ENCODE measurements at regions not wholly inside any gene's neighbourhood (a gene's known extent, or its start where the extent isn't known, plus 50 kb on each side); places are given as distances from the start of the nearest gene placed in this dataset.

- no peak for DNase-seq (ENCODE audit: low read depth in 1 of 2, low spot score in 1 of 2)
- Histone ChIP-seq H3K27ac (replicated peaks) (no peak overlapping the region), H3K27me3 (ENCODE audit: insufficient read depth, poor library complexity, severe bottlenecking) (no peaks in the 10 kb centered on the region), H3K4me3 (replicated peaks; ENCODE audit: insufficient read depth, low read length) (no peak overlapping the region)
- TF ChIP-seq POLR2AphosphoS5 (IDR thresholded peaks at IDR 0.05; ENCODE audit: low read depth), result no peak
- TF ChIP-seq GABPA (IDR thresholded peaks at IDR 0.05; ENCODE audit: low read depth), result no peak
- no peak for TF ChIP-seq SPI1 (IDR thresholded peaks at IDR 0.05; ENCODE audit: borderline replicate concordance, low read depth)
- TF ChIP-seq REST (IDR thresholded peaks at IDR 0.05; ENCODE audit: insufficient replicate concordance, low read depth), result peak; percentile 67
- TF ChIP-seq CTCF (IDR thresholded peaks at IDR 0.05; ENCODE audit: insufficient read depth, low read length), result no peak
These were observed 126.3 kb downstream of the KCTD12 start for GRCh38 chr13:76759877-76760276.

- no peak for DNase-seq (ENCODE audit: low read depth in 1 of 2, low spot score in 1 of 2)
- no peaks in the 10 kb centered on the region for H3K27me3 ChIP-seq (ENCODE audit: insufficient read depth, poor library complexity, severe bottlenecking)
- H3K27ac ChIP-seq (replicated peaks), result no peak overlapping the region
- TF ChIP-seq SPI1 (IDR thresholded peaks at IDR 0.05; ENCODE audit: borderline replicate concordance, low read depth) (no peak), CTCF (IDR thresholded peaks at IDR 0.05; ENCODE audit: insufficient read depth, low read length) (no peak), GABPA (IDR thresholded peaks at IDR 0.05; ENCODE audit: low read depth) (no peak), REST (IDR thresholded peaks at IDR 0.05; ENCODE audit: insufficient replicate concordance, low read depth) (no peak)
- no peak overlapping the region for H3K4me3 ChIP-seq (replicated peaks; ENCODE audit: insufficient read depth, low read length)
These were observed 127.5 kb downstream of the KCTD12 start for GRCh38 chr13:76758738-76759137.

- H3K4me3 ChIP-seq (replicated peaks; ENCODE audit: insufficient read depth, low read length), result no peak overlapping the region
- no peak for DNase-seq (ENCODE audit: low read depth in 1 of 2, low spot score in 1 of 2)
- H3K27ac ChIP-seq (replicated peaks), result no peak overlapping the region
- no peaks in the 10 kb centered on the region for H3K27me3 ChIP-seq (ENCODE audit: insufficient read depth, poor library complexity, severe bottlenecking)
- TF ChIP-seq GABPA (IDR thresholded peaks at IDR 0.05; ENCODE audit: low read depth) (no peak), CTCF (IDR thresholded peaks at IDR 0.05; ENCODE audit: insufficient read depth, low read length) (no peak), REST (IDR thresholded peaks at IDR 0.05; ENCODE audit: insufficient replicate concordance, low read depth) (no peak), SPI1 (IDR thresholded peaks at IDR 0.05; ENCODE audit: borderline replicate concordance, low read depth) (no peak), POLR2AphosphoS5 (IDR thresholded peaks at IDR 0.05; ENCODE audit: low read depth) (no peak)
These were observed 127.9 kb downstream of the KCTD12 start for GRCh38 chr13:76758257-76758656.
